GM18909 (cell line): ENCODE measurements at regions not wholly inside any gene's neighbourhood (a gene's known extent, or its start where the extent isn't known, plus 50 kb on each side); places are given as distances from the start of the nearest gene placed in this dataset.
A peak's percentile ranks its signal among the peaks of the same experiment; 100 is the strongest.
"Not testable (repeated sequence)": the region's sequence is repeated elsewhere in the genome, so short reads cannot be mapped to it uniquely, and the experiment has no call there.

Experiments
- ATAC-seq: cut with Tn5 transposase; IDR thresholded peaks from one replicate; pipeline ENCODE4 v1.9.1; 2021; ENCODE audit warnings: mild to moderate bottlenecking; ENCODE audit not compliant: unreplicated experiment, poor library complexity

- no peak for ATAC-seq
These were observed 103.1 kb upstream of the PNPLA4 start for GRCh38 chrX:8030361-8030760.

GRCh38 chrX:8027827-8028226 lies 100.6 kb upstream of the PNPLA4 start:
- no peak for ATAC-seq

GRCh38 chrX:8025705-8026104 lies 98.5 kb upstream of the PNPLA4 start:
- ATAC-seq, result no peak

GRCh38 chrX:8018934-8019333 lies 91.7 kb upstream of the PNPLA4 start:
- no peak for ATAC-seq

- ATAC-seq, result no peak
These were observed 82.9 kb upstream of the PNPLA4 start for GRCh38 chrX:8010105-8010504.

- no peak for ATAC-seq
These were observed 78.6 kb upstream of the PNPLA4 start for GRCh38 chrX:8005678-8006347.

GRCh38 chrX:8003147-8003883 lies 76.1 kb upstream of the PNPLA4 start:
- no peak for ATAC-seq

- no peak for ATAC-seq
These were observed 69.6 kb upstream of the PNPLA4 start for GRCh38 chrX:7996851-7997250.

GRCh38 chrX:7996414-7996813 lies 69.2 kb upstream of the PNPLA4 start:
- ATAC-seq, result peak; percentile 70

GRCh38 chrX:7993873-7994272 lies 66.7 kb upstream of the PNPLA4 start:
- ATAC-seq, result no peak

GRCh38 chrX:7988013-7988759 lies 61.0 kb upstream of the PNPLA4 start:
- not testable (repeated sequence) for ATAC-seq

- peak; percentile 66 for ATAC-seq
These were observed 60.2 kb upstream of the PNPLA4 start for GRCh38 chrX:7987160-7988012.

- not testable (repeated sequence) for ATAC-seq
These were observed 59.5 kb upstream of the PNPLA4 start for GRCh38 chrX:7986738-7987137.

- no peak for ATAC-seq
These were observed 58.4 kb upstream of the PNPLA4 start for GRCh38 chrX:7985568-7985967.

- no peak for ATAC-seq
These were observed 56.4 kb upstream of the PNPLA4 start for GRCh38 chrX:7983581-7983980.
